T-helper 2 cell treated with Interferon-gamma antibody and Interleukin-4, amounts not matched to agents 5 μg/mL and 100 μg/mL, for 36 hours (primary cell): ENCODE measurements at regions not wholly inside any gene's neighbourhood (a gene's known extent, or its start where the extent isn't known, plus 50 kb on each side); places are given as distances from the start of the nearest gene placed in this dataset.

Source experiments
- DNase-seq: peaks from one replicate; pipeline ENCODE4 v3.0.0; 2021; ENCODE audit warnings: low spot score
- H3K27ac Mint-ChIP-seq: one replicate; pipeline ENCODE4 v1.8.0; 2021; ENCODE audit warnings: mild to moderate bottlenecking, mixed read lengths
- H3K27me3 Mint-ChIP-seq: one replicate; pipeline ENCODE4 v1.8.0; 2021; ENCODE audit warnings: low read depth, mixed read lengths
- H3K36me3 Mint-ChIP-seq: one replicate; pipeline ENCODE4 v1.8.0; 2021; ENCODE audit warnings: low read depth, mixed read lengths
- H3K4me1 Mint-ChIP-seq: one replicate; pipeline ENCODE4 v1.8.0; 2021; ENCODE audit warnings: low read depth, mixed read lengths
- H3K4me3 Mint-ChIP-seq: one replicate; pipeline ENCODE4 v1.8.0; 2022; ENCODE audit warnings: mild to moderate bottlenecking, moderate library complexity, mixed read lengths
- H3K9me3 Mint-ChIP-seq: one replicate; pipeline ENCODE4 v1.8.0; 2021; ENCODE audit warnings: mixed read lengths

DNA sequence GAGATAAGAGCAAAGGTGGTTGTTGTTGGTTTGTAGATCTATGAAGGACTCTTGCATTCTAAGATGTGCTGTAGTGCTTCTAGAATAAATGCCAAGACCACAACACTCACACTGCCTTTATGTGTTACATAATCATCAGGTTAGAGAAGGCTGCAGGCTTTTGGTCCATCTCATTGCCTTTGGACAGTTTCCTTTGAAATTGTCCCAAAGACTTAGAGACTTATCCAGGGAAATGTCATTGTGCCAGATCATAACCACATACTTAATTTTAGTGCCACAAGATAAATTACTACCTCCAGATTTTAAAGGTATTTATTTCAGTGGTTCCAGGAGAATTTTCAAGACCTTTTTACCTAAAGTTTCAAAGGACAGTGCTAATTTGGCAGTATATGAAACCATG is 666.6 kb upstream of the CITED2 start:
- H3K36me3 Mint-ChIP-seq = no peaks in the 10 kb centered on the region
- H3K27ac Mint-ChIP-seq = no peak overlapping the region
- H3K9me3 Mint-ChIP-seq = no peaks in the 10 kb centered on the region
- no peak for DNase-seq
- H3K4me1 Mint-ChIP-seq = peaks cover 1% of the 10 kb centered on the region
- H3K4me3 Mint-ChIP-seq = no peak overlapping the region
- H3K27me3 Mint-ChIP-seq = no peaks in the 10 kb centered on the region

DNA sequence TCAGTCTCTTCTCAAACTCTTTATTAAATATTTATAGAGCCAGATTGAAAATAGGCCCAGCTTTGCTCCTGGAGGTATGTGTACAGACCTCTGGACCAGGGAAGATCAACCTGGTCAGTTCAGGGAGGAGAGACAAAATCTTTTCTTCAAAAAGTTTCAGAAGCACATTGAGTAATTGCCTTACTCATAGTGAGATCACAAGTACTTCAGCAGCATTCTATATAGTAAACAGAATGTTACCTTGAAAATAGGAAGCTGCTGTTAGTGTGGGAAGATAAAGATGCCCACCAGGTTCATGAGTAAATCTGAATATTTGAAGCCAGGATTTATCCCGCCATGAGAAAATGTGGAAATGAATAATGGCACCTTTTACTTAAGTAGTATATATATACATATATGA is 665.9 kb upstream of the CITED2 start:
- no peak overlapping the region for H3K4me3 Mint-ChIP-seq
- no peaks in the 10 kb centered on the region for H3K36me3 Mint-ChIP-seq
- no peaks in the 10 kb centered on the region for H3K9me3 Mint-ChIP-seq
- no peaks in the 10 kb centered on the region for H3K27me3 Mint-ChIP-seq
- no peak for DNase-seq
- no peak overlapping the region for H3K27ac Mint-ChIP-seq
- peaks cover 1% of the 10 kb centered on the region for H3K4me1 Mint-ChIP-seq

DNA sequence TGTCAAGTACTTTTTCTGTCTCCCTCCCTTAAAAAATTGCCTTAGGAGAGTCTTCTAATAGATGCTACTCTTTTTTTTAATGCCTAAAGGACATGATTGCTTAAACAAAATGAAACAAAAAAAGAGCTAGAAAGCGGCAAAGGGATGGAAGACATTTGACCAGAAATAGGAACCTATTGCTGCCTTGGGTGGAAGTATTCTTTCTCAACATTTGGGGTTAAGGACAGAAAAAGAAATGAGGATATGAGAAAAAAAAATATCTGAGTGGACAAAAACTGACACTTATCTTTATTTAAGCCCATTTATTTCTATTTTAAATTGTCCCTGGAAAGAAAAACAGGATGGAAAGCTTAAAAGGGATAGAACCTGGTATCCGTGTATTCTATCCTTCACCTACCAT is 664.9 kb upstream of the CITED2 start:
- Mint-ChIP-seq H3K27ac (no peak overlapping the region), H3K9me3 (no peaks in the 10 kb centered on the region), H3K27me3 (no peaks in the 10 kb centered on the region), H3K36me3 (no peaks in the 10 kb centered on the region), H3K4me3 (no peak overlapping the region), H3K4me1 (peaks cover 1% of the 10 kb centered on the region)
- DNase-seq = no peak

DNA sequence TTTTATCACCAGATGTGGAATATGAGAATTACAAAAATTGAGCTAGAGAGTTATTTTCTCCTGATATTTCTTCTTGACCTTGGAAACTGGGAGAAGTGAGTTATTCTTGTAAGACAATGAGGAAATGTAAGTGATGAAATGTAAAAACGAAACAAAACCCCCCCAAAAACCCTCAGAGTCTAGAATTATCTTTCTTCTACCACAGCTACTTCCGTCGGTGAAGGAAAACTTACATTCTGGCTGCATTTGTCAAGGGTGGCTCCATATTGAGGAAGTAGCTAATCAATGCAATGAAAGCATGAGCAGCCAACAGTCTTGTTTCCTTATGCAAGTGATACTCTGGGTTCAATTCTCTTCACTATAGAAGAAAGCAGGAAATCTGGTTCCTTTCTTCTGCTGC is 661.7 kb upstream of the CITED2 start:
- Mint-ChIP-seq H3K36me3 (no peaks in the 10 kb centered on the region), H3K27ac (no peak overlapping the region), H3K4me3 (no peak overlapping the region)

DNA sequence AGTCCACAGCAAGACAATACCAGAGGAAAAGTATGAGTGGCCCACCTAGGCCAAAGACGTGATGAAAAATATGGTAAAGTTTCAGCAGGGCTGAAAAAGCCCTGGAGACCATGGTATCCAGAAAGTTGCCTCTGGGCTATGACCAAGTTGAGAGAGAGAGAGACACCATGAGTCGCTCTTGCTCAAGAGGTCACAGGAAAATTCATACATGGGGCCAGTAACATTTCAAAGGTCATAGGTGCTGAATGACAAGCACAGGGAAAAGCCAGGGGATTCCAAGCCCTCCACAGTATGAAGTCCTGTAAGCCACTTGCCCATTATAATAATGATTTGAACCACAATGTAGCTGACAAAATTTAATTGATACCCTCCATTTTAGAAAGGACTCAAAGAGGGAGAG is 657.7 kb upstream of the CITED2 start:
- H3K9me3 Mint-ChIP-seq = no peaks in the 10 kb centered on the region
- no peaks in the 10 kb centered on the region for H3K4me1 Mint-ChIP-seq
- no peak for DNase-seq
- no peak overlapping the region for H3K4me3 Mint-ChIP-seq
- no peak overlapping the region for H3K27ac Mint-ChIP-seq
- H3K36me3 Mint-ChIP-seq = no peaks in the 10 kb centered on the region
- H3K27me3 Mint-ChIP-seq = no peaks in the 10 kb centered on the region

More for the DNA sequence above, 661.7 kb upstream of the CITED2 start:
- Mint-ChIP-seq H3K9me3 (no peaks in the 10 kb centered on the region), H3K4me1 (no peaks in the 10 kb centered on the region), H3K27me3 (no peaks in the 10 kb centered on the region)
- DNase-seq = no peak

DNA sequence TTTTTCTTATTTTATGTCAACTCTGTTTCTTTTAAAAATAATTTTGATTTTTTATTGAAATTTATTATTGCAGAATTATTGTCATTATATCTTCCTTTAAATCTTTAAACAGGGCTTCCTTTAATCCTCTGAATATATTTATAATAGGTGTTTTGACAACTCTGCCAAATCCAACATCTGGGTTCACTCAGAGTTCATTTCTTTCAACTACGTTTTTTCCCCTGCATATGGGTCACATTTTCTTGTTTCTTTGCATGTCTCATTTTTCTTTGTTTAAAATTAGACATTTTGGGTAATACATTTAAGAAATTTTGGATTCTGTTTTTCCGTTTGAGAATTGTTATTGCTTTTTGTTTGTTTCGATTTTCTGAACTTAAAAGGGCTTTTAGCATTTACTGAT is 655.1 kb upstream of the CITED2 start:
- H3K9me3 Mint-ChIP-seq = no peaks in the 10 kb centered on the region
- H3K4me3 Mint-ChIP-seq = no peak overlapping the region
- no peaks in the 10 kb centered on the region for H3K36me3 Mint-ChIP-seq
- H3K27me3 Mint-ChIP-seq = no peaks in the 10 kb centered on the region
- H3K4me1 Mint-ChIP-seq = no peaks in the 10 kb centered on the region
- no peak overlapping the region for H3K27ac Mint-ChIP-seq
- no peak for DNase-seq

DNA sequence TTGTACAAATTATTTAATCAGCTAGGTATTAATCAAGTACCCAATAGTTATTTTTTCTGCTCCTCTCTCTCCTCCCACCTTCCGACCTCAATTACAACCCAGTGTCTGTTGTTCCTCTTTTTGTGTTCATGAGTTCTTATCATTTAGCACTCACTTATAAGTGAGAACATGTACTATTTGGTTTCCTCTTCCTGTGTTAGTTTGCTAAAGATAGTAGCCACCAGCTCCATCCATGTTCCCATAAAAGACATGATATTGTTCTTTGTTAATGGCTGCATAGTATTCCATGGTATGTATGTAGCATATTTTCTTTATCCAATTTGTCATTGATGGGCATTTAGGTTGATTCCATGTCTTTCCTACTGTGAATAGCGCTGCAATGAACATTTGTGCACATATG is 652.8 kb upstream of the CITED2 start:
- Mint-ChIP-seq H3K9me3 (no peaks in the 10 kb centered on the region), H3K36me3 (no peaks in the 10 kb centered on the region), H3K4me1 (no peaks in the 10 kb centered on the region), H3K27ac (no peak overlapping the region), H3K4me3 (no peak overlapping the region), H3K27me3 (no peaks in the 10 kb centered on the region)
- DNase-seq = no peak

DNA sequence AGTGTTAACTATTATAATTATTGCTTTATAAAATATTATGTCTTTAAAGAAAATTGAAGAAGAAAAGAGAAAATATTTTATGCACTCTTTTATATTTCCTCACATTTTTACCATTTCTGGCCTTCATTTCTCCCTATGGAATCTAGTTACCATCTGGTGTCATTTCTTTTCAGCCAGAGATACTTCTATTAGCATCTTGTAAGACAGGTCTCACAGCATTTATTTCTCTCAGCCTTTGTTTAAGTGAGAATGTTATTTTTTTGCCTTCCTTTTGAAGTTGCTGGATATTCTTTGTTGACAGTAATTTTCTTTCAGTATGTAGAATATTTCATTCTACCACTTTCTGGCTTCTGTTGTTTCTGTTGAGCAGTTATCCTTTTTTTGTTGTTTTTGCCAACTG is 652.1 kb upstream of the CITED2 start:
- no peak overlapping the region for H3K4me3 Mint-ChIP-seq
- H3K27ac Mint-ChIP-seq = no peak overlapping the region
- no peaks in the 10 kb centered on the region for H3K4me1 Mint-ChIP-seq
- H3K27me3 Mint-ChIP-seq = no peaks in the 10 kb centered on the region
- no peak for DNase-seq
- H3K36me3 Mint-ChIP-seq = no peaks in the 10 kb centered on the region
- H3K9me3 Mint-ChIP-seq = no peaks in the 10 kb centered on the region

DNA sequence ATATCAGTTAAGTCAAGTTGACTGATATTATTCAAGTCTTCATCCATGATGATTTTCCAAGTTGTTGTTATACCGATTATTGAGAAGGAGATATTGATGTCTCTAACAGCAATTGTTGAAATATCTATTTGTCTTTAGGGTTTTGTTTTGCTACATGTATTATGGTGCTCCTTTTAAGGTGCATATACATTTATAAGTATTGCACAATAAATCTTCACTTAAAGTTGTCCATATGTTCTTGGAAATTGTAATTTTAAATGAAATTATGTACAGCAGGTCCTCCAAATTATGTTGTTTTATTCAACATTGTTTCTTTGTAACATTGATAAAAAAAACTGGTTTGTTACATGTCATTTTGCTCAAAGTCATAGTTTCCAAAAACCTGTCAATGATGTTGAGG is 650.7 kb upstream of the CITED2 start:
- no peaks in the 10 kb centered on the region for H3K27me3 Mint-ChIP-seq
- no peaks in the 10 kb centered on the region for H3K36me3 Mint-ChIP-seq
- DNase-seq = no peak
- H3K4me1 Mint-ChIP-seq = no peaks in the 10 kb centered on the region
- no peak overlapping the region for H3K4me3 Mint-ChIP-seq
- H3K27ac Mint-ChIP-seq = no peak overlapping the region
- H3K9me3 Mint-ChIP-seq = peaks cover 7% of the 10 kb centered on the region

DNA sequence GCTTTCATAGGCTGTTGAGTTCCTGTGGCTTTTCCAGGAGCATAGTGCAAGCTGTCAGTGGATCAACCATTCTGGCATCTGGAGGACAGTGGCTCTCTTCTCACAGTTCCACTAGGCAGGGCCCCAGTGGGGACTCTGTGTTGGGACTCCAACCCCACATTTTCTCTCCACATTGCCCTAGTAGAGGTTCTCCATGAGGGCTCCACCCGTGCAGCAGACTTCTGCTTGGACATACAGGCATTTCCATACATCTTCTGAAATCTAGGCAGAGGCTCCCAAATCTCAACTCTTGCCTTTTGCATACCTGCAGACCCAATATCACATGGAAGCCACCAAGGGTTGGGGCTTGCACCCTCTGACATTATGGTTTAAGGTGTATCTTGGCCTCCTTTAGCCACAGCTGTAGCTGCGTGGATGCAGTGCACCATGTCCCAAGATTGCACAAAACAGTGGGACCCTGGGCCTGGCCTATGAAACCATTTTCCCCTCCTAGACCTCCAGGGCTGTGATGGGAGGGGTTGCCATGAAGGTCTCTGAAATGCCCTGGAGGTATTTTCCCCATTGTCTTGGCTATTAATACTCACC is 645.9 kb upstream of the CITED2 start:
- no peaks in the 10 kb centered on the region for H3K27me3 Mint-ChIP-seq
- no peak for DNase-seq
- H3K36me3 Mint-ChIP-seq = no peaks in the 10 kb centered on the region
- no peak overlapping the region for H3K4me3 Mint-ChIP-seq
- H3K4me1 Mint-ChIP-seq = no peaks in the 10 kb centered on the region
- H3K27ac Mint-ChIP-seq = no peak overlapping the region
- H3K9me3 Mint-ChIP-seq = peaks cover 15% of the 10 kb centered on the region

DNA sequence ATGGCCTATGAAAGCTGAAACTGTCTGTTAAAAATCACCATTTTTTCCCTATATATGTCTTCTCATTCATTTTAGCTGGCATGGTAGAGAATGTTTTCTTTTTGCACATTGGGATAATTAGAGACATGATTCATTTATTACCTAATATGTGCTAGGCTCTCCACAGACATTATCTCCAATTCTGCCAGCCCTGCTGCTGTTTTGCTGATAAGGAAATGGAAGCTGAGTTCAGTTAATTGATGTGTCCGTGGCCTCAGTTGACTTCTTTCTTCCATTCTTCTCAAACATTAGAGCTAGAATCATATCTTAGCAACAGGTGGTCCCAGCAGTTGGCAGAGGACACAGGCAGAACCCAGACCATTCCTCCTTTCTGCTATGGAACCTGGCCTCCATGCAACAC is 644.1 kb upstream of the CITED2 start:
- H3K27me3 Mint-ChIP-seq = no peaks in the 10 kb centered on the region
- no peaks in the 10 kb centered on the region for H3K36me3 Mint-ChIP-seq
- H3K4me3 Mint-ChIP-seq = no peak overlapping the region
- H3K4me1 Mint-ChIP-seq = no peaks in the 10 kb centered on the region
- H3K9me3 Mint-ChIP-seq = peaks cover 15% of the 10 kb centered on the region
- no peak overlapping the region for H3K27ac Mint-ChIP-seq
- no peak for DNase-seq

DNA sequence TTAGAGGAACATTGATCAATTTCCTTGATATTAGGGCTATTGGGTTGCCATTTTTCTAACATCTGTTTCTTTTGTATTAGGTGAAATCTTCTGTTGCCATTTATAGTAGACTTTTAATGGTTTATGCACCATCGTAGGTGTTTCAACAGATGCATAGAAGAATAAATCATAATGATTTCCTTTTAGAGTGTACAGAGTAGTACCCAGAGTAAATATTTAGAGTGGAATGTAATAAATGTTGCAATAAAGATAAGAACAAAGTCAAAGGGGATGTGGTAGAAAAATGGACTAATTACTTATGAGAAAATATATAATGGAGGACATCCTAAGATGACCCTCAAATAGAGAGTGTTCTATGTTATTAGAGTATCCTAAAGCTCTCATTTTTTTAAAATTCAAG is 643.0 kb upstream of the CITED2 start:
- Mint-ChIP-seq H3K27me3 (no peaks in the 10 kb centered on the region), H3K27ac (no peak overlapping the region), H3K4me3 (no peak overlapping the region), H3K4me1 (no peaks in the 10 kb centered on the region), H3K36me3 (no peaks in the 10 kb centered on the region), H3K9me3 (peaks cover 15% of the 10 kb centered on the region)
- DNase-seq = no peak

DNA sequence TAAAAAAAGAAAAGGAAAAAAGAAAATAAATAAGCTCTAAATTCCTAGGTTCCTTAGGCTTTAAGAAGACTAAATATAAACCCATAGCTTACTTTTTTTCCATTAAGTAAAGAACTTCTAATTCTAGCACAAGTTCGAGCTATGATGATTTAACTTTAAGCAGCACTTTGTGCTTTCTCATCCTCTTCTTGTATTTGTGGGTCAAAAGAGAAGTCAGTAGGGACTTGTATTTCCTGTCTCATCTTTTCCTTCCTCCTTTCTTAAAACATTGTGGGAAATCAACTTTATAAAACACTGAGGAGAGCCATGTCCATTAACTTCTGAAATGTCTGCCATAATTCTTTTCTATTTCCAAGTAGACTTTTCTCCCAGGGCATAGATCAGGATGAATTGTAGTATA is 637.7 kb upstream of the CITED2 start:
- Mint-ChIP-seq H3K27ac (no peak overlapping the region), H3K9me3 (no peaks in the 10 kb centered on the region), H3K4me3 (no peak overlapping the region), H3K4me1 (no peaks in the 10 kb centered on the region), H3K27me3 (no peaks in the 10 kb centered on the region), H3K36me3 (no peaks in the 10 kb centered on the region)
- no peak for DNase-seq

DNA sequence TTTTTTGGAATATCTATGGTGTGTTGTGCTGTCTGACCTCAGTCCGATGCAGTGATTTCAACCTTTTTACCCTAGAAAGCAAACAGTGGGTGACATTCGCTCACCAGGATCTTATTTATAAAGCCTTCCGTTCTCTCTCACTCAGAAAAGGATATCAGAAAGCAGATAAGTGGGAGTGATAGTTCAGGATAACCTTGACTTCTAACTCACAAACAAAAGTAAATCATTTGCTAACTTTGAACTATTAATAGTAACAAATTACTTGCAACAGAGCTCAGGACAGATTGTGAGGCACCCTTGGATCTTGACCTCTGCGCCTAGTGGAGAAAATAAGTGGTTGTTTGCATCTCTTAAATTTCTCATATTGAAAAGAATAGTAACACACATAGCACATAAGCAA is 637.1 kb upstream of the CITED2 start:
- Mint-ChIP-seq H3K36me3 (no peaks in the 10 kb centered on the region), H3K9me3 (no peaks in the 10 kb centered on the region), H3K27me3 (no peaks in the 10 kb centered on the region), H3K4me1 (no peaks in the 10 kb centered on the region), H3K4me3 (no peak overlapping the region), H3K27ac (no peak overlapping the region)
- DNase-seq = no peak

DNA sequence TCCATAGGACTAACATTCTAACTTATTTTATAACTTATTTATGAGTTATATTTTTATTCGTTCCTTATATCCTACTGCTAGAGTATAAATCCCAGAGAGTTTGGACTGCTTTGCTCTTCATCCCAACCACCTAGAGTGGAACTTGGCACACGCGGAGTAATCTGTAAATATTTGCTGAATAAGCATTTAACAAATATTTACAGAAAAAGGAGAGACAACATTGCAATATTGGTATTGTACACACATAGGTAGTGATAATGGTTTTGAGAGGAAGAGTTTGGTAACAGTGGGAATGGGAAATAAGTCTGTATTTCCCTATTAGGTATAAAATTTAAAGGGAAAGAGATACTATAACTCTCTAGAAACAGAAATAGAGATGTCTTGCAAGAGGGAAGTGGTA is 634.8 kb upstream of the CITED2 start:
- Mint-ChIP-seq H3K4me1 (no peaks in the 10 kb centered on the region), H3K27ac (no peak overlapping the region), H3K27me3 (no peaks in the 10 kb centered on the region), H3K4me3 (no peak overlapping the region), H3K36me3 (no peaks in the 10 kb centered on the region), H3K9me3 (no peaks in the 10 kb centered on the region)
- DNase-seq = no peak
